DOHH2 (cell line): ENCODE measurements at regions not wholly inside any gene's neighbourhood (a gene's known extent, or its start where the extent isn't known, plus 50 kb on each side); places are given as distances from the start of the nearest gene placed in this dataset.

Experiments used
- H3F3A ChIP-seq: fragments of 200-600 bp; sonication (generic), shearing (Covaris generic); 2 replicates; pipeline ENCODE4 v1.6.0; 2016; ENCODE audit warnings: antibody characterized with exemption, mild to moderate bottlenecking; ENCODE audit not compliant: control insufficient read depth, insufficient read depth
- H3K27ac ChIP-seq: fragments of 200-600 bp; sonication (generic); 2 replicates; pipeline ENCODE4 v1.5.1; 2014; ENCODE audit warnings: low read depth, mild to moderate bottlenecking, low read length, moderate library complexity
- H3K27me3 ChIP-seq: fragments of 200-600 bp; sonication (generic); 2 replicates; pipeline ENCODE4 v1.6.1; 2014; ENCODE audit warnings: mild to moderate bottlenecking, low read length, mixed read lengths; ENCODE audit not compliant: control insufficient read depth
- H3K36me3 ChIP-seq: fragments of 200-600 bp; sonication (generic); 2 replicates; pipeline ENCODE4 v1.6.1; 2014; ENCODE audit warnings: mild to moderate bottlenecking, low read length, moderate library complexity, mixed read lengths; ENCODE audit not compliant: control insufficient read depth
- H3K4me1 ChIP-seq: fragments of 200-600 bp; sonication (generic); 2 replicates; pipeline ENCODE4 v1.6.1; 2014; ENCODE audit warnings: mild to moderate bottlenecking, low read length, mixed read lengths; ENCODE audit not compliant: control insufficient read depth
- H3K4me2 ChIP-seq: fragments of 200-600 bp; sonication (generic); 2 replicates; pipeline ENCODE4 v1.6.0; 2014; ENCODE audit warnings: mild to moderate bottlenecking, low read length, moderate library complexity
- H3K4me3 ChIP-seq: fragments of 200-600 bp; sonication (generic); 2 replicates; pipeline ENCODE4 v1.5.1; 2014; ENCODE audit warnings: mild to moderate bottlenecking, low read length, mixed read lengths
- H3K79me2 ChIP-seq: fragments of 200-600 bp; sonication (generic); 2 replicates; pipeline ENCODE4 v1.6.1; 2014; ENCODE audit warnings: mild to moderate bottlenecking, low read length, mixed read lengths; ENCODE audit not compliant: control insufficient read depth
- H3K9me2 ChIP-seq: fragments of 200-600 bp; sonication (generic); replicated peaks from 2 replicates; pipeline ENCODE4 v1.6.1; 2014; ENCODE audit warnings: mild to moderate bottlenecking, low read length, mixed read lengths; ENCODE audit not compliant: control insufficient read depth
- H3K9me3 ChIP-seq: fragments of 200-600 bp; sonication (generic); 2 replicates; pipeline ENCODE4 v1.6.1; 2014; ENCODE audit warnings: antibody characterized with exemption, low read length, mixed read lengths; ENCODE audit not compliant: control insufficient read depth, insufficient read depth
- H4K20me1 ChIP-seq: fragments of 200-600 bp; sonication (generic); 2 replicates; pipeline ENCODE4 v1.6.0; 2014; ENCODE audit warnings: low read depth, mild to moderate bottlenecking, antibody characterized with exemption, low read length, moderate library complexity; ENCODE audit not compliant: control insufficient read depth, insufficient read depth
- EZH2phosphoT487 ChIP-seq: fragments of 200-600 bp; sonication (generic); IDR thresholded peaks from 2 replicates; pipeline ENCODE4 v1.6.1; 2017; ENCODE audit warnings: borderline replicate concordance, mild to moderate bottlenecking, antibody characterized with exemption, low read length, moderate library complexity, mixed read lengths
- TF ChIP-seq, protein P1 (sequence below): fragments of 200-600 bp; sonication (generic); IDR thresholded peaks from one replicate; pipeline ENCODE4 v1.5.1; 2014; ENCODE audit warnings: antibody characterized with exemption, mild to moderate bottlenecking, low read depth, low read length; ENCODE audit not compliant: poor library complexity, severe bottlenecking

DNA sequence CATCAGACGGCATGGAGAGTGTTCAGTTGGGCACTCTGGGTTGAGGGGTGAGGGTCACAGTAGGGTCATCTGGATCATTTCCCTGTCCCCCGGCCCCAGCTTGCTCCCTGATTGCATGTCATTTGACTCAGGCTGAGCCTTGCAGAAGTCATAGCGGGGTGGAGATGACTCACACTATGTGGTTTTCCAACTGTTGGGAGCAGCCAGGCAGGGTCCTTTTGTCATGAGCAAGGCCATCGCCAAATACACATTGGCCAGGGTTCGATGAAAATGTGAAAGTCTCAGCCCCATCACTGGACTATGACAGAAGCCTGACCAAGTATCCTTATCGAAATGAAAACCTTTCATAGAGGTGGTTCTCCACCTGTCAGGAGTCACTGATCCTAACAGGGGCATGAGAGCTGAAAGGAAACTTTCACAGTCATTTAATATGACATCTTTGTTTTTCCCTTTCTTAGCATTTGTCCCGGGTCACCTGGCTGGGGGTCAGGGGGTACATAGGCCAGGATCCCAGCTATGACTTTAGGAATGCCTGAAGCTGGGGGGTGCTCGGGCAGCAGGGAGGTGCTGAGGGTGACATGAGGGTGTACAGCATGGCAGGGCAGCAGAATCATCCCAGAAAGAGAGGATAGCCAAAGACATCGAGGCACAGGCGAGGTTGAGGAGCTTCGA lies 70.2 kb upstream of the CD93 start:
- no peak overlapping the region for H3K4me2 ChIP-seq

GRCh38 chr20:23155141-23155590 lies 69.0 kb upstream of the CD93 start:
- H3K27ac ChIP-seq = no peak overlapping the region
- TF ChIP-seq, protein P1, sequence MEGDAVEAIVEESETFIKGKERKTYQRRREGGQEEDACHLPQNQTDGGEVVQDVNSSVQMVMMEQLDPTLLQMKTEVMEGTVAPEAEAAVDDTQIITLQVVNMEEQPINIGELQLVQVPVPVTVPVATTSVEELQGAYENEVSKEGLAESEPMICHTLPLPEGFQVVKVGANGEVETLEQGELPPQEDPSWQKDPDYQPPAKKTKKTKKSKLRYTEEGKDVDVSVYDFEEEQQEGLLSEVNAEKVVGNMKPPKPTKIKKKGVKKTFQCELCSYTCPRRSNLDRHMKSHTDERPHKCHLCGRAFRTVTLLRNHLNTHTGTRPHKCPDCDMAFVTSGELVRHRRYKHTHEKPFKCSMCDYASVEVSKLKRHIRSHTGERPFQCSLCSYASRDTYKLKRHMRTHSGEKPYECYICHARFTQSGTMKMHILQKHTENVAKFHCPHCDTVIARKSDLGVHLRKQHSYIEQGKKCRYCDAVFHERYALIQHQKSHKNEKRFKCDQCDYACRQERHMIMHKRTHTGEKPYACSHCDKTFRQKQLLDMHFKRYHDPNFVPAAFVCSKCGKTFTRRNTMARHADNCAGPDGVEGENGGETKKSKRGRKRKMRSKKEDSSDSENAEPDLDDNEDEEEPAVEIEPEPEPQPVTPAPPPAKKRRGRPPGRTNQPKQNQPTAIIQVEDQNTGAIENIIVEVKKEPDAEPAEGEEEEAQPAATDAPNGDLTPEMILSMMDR = no peak
- TF ChIP-seq EZH2phosphoT487 = no peak
- H3K9me2 ChIP-seq = no peaks in the 10 kb centered on the region
- no peaks in the 10 kb centered on the region; the same call in 1 of the 2 replicates for H3K4me1 ChIP-seq
- H3K79me2 ChIP-seq = no peaks in the 10 kb centered on the region
- H3K36me3 ChIP-seq = no peaks in the 10 kb centered on the region
- no peaks in the 10 kb centered on the region for H3K27me3 ChIP-seq
- H3K9me3 ChIP-seq = no peaks in the 10 kb centered on the region
- H3K4me3 ChIP-seq = no peak overlapping the region
- no peak overlapping the region for H3K4me2 ChIP-seq
- no peaks in the 10 kb centered on the region for H3F3A ChIP-seq
- no peaks in the 10 kb centered on the region for H4K20me1 ChIP-seq

More for the DNA sequence above, 70.2 kb upstream of the CD93 start:
- no peaks in the 10 kb centered on the region for H3K79me2 ChIP-seq
- TF ChIP-seq EZH2phosphoT487 = no peak
- TF ChIP-seq, protein P1 = no peak
- H3K27ac ChIP-seq = no peak overlapping the region
- H3K27me3 ChIP-seq = no peaks in the 10 kb centered on the region
- H3K4me1 ChIP-seq = no peaks in the 10 kb centered on the region; the same call in 1 of the 2 replicates
- no peaks in the 10 kb centered on the region for H3K9me2 ChIP-seq
- H3F3A ChIP-seq = no peaks in the 10 kb centered on the region
- H4K20me1 ChIP-seq = no peaks in the 10 kb centered on the region
- H3K4me3 ChIP-seq = no peak overlapping the region
- no peaks in the 10 kb centered on the region for H3K36me3 ChIP-seq
- no peaks in the 10 kb centered on the region for H3K9me3 ChIP-seq

- no peaks in the 10 kb centered on the region for H3K9me3 ChIP-seq
- no peak overlapping the region for H3K4me3 ChIP-seq
- no peaks in the 10 kb centered on the region for H3K36me3 ChIP-seq
- H3K4me1 ChIP-seq = no peaks in the 10 kb centered on the region; the same call in 1 of the 2 replicates
- no peaks in the 10 kb centered on the region for H3K27me3 ChIP-seq
- no peaks in the 10 kb centered on the region for H3F3A ChIP-seq
- no peaks in the 10 kb centered on the region for H3K9me2 ChIP-seq
- TF ChIP-seq, protein P1 = no peak
- no peak for TF ChIP-seq EZH2phosphoT487
- no peak overlapping the region for H3K4me2 ChIP-seq
- no peaks in the 10 kb centered on the region for H4K20me1 ChIP-seq
- H3K27ac ChIP-seq = no peak overlapping the region
- no peaks in the 10 kb centered on the region for H3K79me2 ChIP-seq
Measured at GRCh38 chr20:23153696-23154341, 67.7 kb upstream of the CD93 start.
